GM10266 (cell line): ENCODE measurements at regions not wholly inside any gene's neighbourhood (a gene's known extent, or its start where the extent isn't known, plus 50 kb on each side); places are given as distances from the start of the nearest gene placed in this dataset.

Source experiments
- DNase-seq: peaks from one replicate; pipeline ENCODE4 v3.0.0; 2012; ENCODE audit errors: extremely low spot score
- TF ChIP-seq, protein P1 (sequence below): IDR thresholded peaks from 2 replicates; pipeline ENCODE4 v1.5.1; 2012; ENCODE audit warnings: mild to moderate bottlenecking, low read depth; ENCODE audit not compliant: control insufficient read depth, insufficient read depth; ENCODE audit errors: missing control alignments

DNA sequence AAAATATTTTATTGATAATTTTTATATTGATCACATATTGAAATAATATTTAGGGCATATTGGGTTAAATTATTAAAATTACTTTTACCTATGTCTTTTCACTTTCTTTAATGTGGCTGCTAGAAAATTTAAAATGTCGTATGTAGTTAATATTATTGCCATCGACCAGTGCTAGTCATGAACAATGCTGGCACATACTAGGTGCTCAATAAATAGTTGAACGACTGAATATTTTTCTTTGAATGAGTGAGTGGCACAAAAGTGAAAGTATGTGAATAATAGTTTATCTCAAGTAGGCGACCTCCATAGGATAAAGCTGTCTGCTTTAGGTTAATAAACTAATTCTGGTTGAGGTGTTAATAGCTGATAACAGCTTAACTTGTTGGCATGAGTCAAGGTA is 150.8 kb upstream of the FGGY start:
- DNase-seq = no peak
- TF ChIP-seq, protein P1, sequence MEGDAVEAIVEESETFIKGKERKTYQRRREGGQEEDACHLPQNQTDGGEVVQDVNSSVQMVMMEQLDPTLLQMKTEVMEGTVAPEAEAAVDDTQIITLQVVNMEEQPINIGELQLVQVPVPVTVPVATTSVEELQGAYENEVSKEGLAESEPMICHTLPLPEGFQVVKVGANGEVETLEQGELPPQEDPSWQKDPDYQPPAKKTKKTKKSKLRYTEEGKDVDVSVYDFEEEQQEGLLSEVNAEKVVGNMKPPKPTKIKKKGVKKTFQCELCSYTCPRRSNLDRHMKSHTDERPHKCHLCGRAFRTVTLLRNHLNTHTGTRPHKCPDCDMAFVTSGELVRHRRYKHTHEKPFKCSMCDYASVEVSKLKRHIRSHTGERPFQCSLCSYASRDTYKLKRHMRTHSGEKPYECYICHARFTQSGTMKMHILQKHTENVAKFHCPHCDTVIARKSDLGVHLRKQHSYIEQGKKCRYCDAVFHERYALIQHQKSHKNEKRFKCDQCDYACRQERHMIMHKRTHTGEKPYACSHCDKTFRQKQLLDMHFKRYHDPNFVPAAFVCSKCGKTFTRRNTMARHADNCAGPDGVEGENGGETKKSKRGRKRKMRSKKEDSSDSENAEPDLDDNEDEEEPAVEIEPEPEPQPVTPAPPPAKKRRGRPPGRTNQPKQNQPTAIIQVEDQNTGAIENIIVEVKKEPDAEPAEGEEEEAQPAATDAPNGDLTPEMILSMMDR = no peak

DNA sequence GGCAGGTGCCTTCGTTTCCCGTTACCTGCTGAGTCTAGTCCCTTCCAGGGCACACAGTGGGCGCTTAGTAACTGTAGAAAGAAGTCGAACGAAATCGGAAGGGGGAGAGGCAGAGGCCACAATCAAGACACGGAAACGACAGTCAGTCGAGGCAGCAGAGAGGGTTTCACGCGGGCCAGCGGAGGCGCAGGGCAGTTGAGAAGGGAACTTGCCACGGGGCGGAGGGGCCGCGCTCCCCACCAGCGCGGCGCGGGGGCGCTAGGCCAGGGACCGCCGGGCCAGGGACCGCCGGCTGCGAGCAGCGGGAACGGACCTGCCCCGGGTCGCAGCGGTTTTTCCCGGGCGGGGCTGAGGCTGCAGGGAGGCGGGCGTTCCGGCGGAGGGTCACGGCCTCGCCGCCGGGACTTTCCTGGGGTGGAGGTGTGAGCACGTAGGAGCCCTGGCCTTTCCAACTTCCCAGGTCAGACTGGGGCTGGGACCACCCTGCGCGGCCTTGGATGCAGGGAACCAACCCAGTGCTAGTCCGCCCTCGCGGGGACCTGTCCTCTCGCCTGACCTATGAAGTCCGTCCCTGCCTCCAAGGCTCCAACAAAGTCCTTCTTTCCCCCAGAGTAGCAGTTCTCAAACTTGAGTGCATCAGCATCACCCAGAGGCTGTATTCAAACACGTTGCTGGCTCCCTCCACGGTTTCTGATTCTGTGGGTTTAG is 150.1 kb upstream of the FGGY start:
- TF ChIP-seq, protein P1 = peak; percentile 30
- peak; percentile 69 for DNase-seq

DNA sequence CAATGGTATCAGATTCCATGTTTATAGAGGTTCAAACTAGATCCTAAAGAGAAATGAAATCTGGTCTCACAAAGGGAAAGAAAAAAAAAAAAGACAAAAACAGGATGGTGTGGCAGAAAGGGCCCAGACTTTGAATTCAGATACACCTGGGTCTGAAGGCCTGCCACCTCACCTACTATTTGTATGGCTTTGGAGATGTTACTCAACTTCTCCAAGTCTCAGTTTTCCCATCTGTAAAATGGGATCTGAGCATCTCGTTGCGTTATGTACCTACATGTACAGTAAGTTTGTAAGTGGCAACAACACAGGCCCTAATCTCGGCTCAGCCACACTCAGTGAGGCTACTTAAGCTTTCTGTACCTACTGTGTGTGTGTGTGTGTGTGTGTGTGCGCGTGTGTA is 147.5 kb upstream of the FGGY start:
- DNase-seq = no peak
- TF ChIP-seq, protein P1 = no peak

DNA sequence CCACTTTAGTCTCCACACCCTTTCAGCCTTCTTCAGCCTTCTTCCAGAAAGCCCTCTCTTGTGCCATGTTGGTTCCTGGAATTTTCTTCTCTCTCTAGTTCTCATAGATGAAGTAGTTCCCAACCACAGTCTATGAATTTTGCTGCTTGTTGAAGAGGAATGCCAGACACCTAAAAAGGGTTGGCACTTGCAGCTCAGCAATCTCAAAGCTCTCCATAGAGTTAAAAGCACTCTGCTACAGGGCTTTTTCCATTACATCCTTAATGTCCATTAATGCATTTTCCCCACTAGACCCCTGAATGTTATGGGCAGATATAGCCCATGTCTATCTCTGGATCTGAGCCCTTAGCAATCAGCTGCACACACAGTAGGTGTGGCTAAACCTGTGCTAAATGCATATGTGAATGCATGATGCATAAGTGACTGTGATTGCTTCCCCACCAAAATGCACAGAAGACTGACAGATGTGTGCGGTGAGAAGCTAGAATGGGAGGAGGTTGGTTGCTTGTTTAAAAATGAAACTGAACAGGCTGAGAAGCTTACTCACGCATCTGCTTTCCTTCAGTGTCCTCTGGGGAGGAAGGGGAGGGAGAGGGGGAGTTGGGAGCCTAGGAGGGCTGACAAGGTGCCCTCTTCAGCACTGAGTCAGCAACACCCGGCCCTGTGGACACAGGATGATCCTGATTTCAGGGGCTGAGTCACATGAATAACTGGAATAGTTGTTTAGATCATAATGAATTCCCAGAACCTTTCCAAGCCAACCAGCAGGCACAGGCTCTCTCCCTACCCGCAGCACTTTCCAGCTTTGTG is 146.1 kb upstream of the FGGY start:
- TF ChIP-seq, protein P1 = no peak
- peak; percentile 48 for DNase-seq

DNA sequence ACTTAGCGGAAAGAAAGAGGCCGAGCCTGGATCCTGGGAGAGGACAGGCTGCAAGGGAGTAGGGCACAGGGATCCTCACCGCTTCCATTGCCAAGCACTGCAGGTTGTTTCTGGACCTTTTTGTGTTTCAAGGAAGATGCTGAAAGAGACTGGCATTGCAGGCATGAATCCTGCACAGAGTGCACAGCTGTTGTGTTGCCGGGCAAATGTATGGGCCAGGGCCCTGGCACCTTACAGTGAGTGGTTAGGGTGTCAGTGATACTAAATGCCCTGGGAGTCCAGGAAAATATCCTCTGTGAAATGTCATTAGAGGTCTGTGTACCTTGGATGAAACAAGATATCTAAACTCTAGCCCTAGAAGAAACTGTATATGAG is 145.5 kb upstream of the FGGY start:
- no peak for DNase-seq
- TF ChIP-seq, protein P1 = no peak

DNA sequence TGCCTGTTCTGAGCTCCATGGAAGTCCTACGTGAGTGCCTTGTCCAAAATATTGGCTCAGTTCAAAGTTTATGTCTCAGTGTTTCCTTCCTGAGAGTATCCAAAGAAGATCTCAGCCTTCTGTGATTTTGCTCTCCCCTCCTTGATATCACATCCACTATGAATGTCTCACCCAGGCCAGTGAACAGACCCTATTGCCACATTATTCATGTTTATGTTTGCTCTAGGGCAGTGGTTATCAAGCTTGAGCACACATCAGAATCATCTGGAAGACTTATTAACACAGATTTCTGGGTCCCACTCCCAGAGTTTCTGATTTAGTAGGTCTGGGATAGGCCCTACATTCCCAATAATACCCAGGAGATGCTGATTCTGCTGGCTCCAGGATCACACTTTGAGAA is 145.0 kb upstream of the FGGY start:
- TF ChIP-seq, protein P1 = no peak
- DNase-seq = no peak

DNA sequence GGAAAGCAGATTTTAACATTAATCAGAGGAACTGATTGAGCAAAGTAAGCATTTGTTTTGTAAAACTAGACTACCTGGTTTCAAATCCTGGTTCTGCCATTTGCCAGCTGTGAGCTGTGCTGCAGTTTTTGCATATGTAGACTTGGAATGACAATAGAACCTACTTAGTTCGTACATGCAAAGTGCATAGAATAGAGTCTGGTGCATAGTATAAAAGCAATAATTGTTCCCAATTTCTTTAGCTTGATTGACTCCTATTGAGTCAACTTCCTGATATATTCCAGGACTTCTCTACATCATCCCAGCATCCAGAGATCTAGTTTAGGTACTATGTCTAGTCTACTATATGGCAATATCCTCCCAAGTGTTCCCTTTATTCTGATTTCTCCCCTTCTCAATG is 144.4 kb upstream of the FGGY start:
- TF ChIP-seq, protein P1 = no peak
- DNase-seq = no peak
